Lung (tissue), 11 donors: ENCODE measurements at regions not wholly inside any gene's neighbourhood (a gene's known extent, or its start where the extent isn't known, plus 50 kb on each side); places are given as distances from the start of the nearest gene placed in this dataset.

Experiments
- ATAC-seq: fragments of 200-7000 bp; cut with Tn5 transposase; one replicate; pipeline ENCODE4 v1.9.1; 2020; ENCODE audit warnings: moderate number of reproducible peaks; ENCODE audit not compliant: insufficient read depth, low FRiP score
- DNase-seq, 3 donors: peaks; one replicate each; pipeline ENCODE4 v3.0.0-alpha.2; 2013 to 2017
- H3K27ac ChIP-seq, 2 donors: one replicate each; pipeline ENCODE4 v1.5.1; 2013; ENCODE audit warnings: mild to moderate bottlenecking in 2 of 2, moderate library complexity in 2 of 2, control low read depth in 1 of 2, inconsistent platforms in 1 of 2, low read depth in 1 of 2, low read length in 1 of 2
- H3K27me3 ChIP-seq, 3 donors: one replicate each; pipeline ENCODE4 v1.5.1; 2013; ENCODE audit warnings: low read length in 2 of 3; ENCODE audit not compliant: control insufficient read depth in 3 of 3, insufficient read depth in 3 of 3
- H3K36me3 ChIP-seq, 4 donors: one replicate each; pipeline ENCODE4 v1.5.1; 2013; ENCODE audit warnings: low read length in 4 of 4, mild to moderate bottlenecking in 1 of 4, moderate library complexity in 1 of 4; ENCODE audit not compliant: control insufficient read depth in 4 of 4, insufficient read depth in 4 of 4
- H3K4me1 ChIP-seq, 5 donors: one replicate each; pipeline ENCODE4 v1.5.1; 2013; ENCODE audit warnings: low read length in 5 of 5, mild to moderate bottlenecking in 2 of 5, moderate library complexity in 1 of 5; ENCODE audit not compliant: control insufficient read depth in 5 of 5, insufficient read depth in 5 of 5
- H3K4me3 ChIP-seq: one replicate; pipeline ENCODE4 v1.5.1; 2013; ENCODE audit warnings: mild to moderate bottlenecking, control low read depth, moderate library complexity
- H3K9ac ChIP-seq, 2 donors: one replicate each; pipeline ENCODE4 v1.5.1; 2013; ENCODE audit warnings: low read length in 2 of 2, control low read depth in 1 of 2; ENCODE audit not compliant: insufficient read depth in 1 of 2
- H3K9me3 ChIP-seq, 4 donors: one replicate each; pipeline ENCODE4 v1.5.1; 2013; ENCODE audit warnings: low read length in 3 of 4, mild to moderate bottlenecking in 1 of 4, moderate library complexity in 1 of 4; ENCODE audit not compliant: control insufficient read depth in 4 of 4, insufficient read depth in 3 of 4
- CTCF ChIP-seq: IDR thresholded peaks from 2 replicates; pipeline ENCODE4 v1.5.1; 2012; ENCODE audit warnings: mild to moderate bottlenecking; ENCODE audit errors: control extremely low read depth, extremely low read depth
- WGBS, 2 donors: extraction: QIAGEN DNeasy Blood & Tissue Kit; methylation state at CpG; one replicate each; pipeline ENCODE4 v1.1.7; 2013; 5-methylcytosine and 5-hydroxymethylcytosine counted together
- donor health status: control.
- donor health status: control.
- donor health status: Bipolar disorder and iron deficiency.
- donor health status: healthy.
- donor health status: DM: yes; HTN: yes; CAD: no.

GRCh38 chr5:2173151-2173834 lies 290.6 kb upstream of the IRX4 start:
- Histone ChIP-seq H3K4me1 (peaks cover 0 to 19% (median 3%) of the 10 kb centered on the region in 5 donors), H3K4me3 (no peak overlapping the region), H3K27ac (no peak overlapping the region), H3K9me3 (no peaks in the 10 kb centered on the region), H3K36me3 (no peaks in the 10 kb centered on the region), H3K27me3 (peaks cover 4 to 12% (median 9%) of the 10 kb centered on the region in 3 donors), H3K9ac (no peak overlapping the region)
- peak in 2 of 3 donors; percentile 55 to 66 for DNase-seq
- WGBS, 2 donors = 41 to 43% methylated on average over 11 of the region's 11 CpGs
- no peak for ATAC-seq
- no peak for TF ChIP-seq CTCF

GRCh38 chr5:2172471-2172870 lies 289.7 kb upstream of the IRX4 start:
- Histone ChIP-seq H3K27me3 (peaks cover 4 to 12% (median 9%) of the 10 kb centered on the region in 3 donors), H3K36me3 (no peaks in the 10 kb centered on the region), H3K4me3 (no peak overlapping the region), H3K9ac (no peak overlapping the region), H3K4me1 (peaks cover 0 to 19% (median 3%) of the 10 kb centered on the region in 5 donors), H3K27ac (no peak overlapping the region), H3K9me3 (no peaks in the 10 kb centered on the region)
- DNase-seq (no peak), ATAC-seq (no peak)
- no peak for TF ChIP-seq CTCF
- 81 to 88% methylated on average over 5 of the region's 5 CpGs for WGBS, 2 donors

GRCh38 chr5:2170761-2171160 lies 288.0 kb upstream of the IRX4 start:
- DNase-seq = no peak
- no peak for ATAC-seq
- WGBS, 2 donors = 56 to 57% methylated on average over 7 of the region's 7 CpGs

More at GRCh38 chr5:2170761-2171160, 288.0 kb upstream of the IRX4 start:
- H3K27ac ChIP-seq = no peak overlapping the region
- H3K9ac ChIP-seq = no peak overlapping the region
- no peak overlapping the region for H3K4me3 ChIP-seq
- H3K36me3 ChIP-seq = no peaks in the 10 kb centered on the region
- H3K9me3 ChIP-seq = peaks cover 0 to 1% (median 0%) of the 10 kb centered on the region in 4 donors
- H3K4me1 ChIP-seq = peaks cover 0 to 19% (median 3%) of the 10 kb centered on the region in 5 donors
- TF ChIP-seq CTCF = no peak
- H3K27me3 ChIP-seq = peaks cover 4 to 10% (median 9%) of the 10 kb centered on the region in 3 donors
